ENCODE measurements at regions not wholly inside any gene's neighbourhood (a gene's known extent, or its start where the extent isn't known, plus 50 kb on each side); places are given as distances from the start of the nearest gene placed in this dataset.
"Not testable (repeated sequence)": the region's sequence is repeated elsewhere in the genome, so short reads cannot be mapped to it uniquely, and the experiment has no call there.

- no peak for DNase-seq (ENCODE audit: low read depth)
- H3K4me3 ChIP-seq (ENCODE audit: low read depth, low read length) = no peak overlapping the region
These were observed 51.6 kb upstream of the POMP start for GRCh38 chr13:28607187-28607955.

- DNase-seq (ENCODE audit: low read depth) = no peak
- no peak overlapping the region for H3K4me3 ChIP-seq (ENCODE audit: low read depth, low read length)
These were observed 52.5 kb upstream of the POMP start for GRCh38 chr13:28606466-28606865.

DNA sequence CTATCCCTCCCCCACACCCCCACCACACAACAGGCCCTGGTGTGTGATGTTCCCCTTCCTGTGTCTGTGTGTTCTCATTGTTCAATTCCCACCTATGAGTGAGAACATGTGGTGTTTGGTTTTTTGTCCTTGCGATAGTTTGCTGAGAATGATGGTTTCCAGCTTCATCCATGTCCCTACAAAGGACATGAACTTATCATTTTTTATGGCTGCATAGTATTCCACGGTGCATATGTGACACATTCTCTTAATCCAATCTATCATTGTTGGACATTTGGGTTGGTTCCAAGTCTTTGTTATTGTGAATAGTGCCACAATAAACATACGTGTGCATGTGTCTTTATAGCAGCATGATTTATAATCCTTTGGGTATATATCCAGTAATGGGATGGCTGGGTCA is 53.8 kb upstream of the POMP start:
- not testable (repeated sequence) for H3K4me3 ChIP-seq (ENCODE audit: low read depth, low read length); DNase-seq (ENCODE audit: low read depth)

DNA sequence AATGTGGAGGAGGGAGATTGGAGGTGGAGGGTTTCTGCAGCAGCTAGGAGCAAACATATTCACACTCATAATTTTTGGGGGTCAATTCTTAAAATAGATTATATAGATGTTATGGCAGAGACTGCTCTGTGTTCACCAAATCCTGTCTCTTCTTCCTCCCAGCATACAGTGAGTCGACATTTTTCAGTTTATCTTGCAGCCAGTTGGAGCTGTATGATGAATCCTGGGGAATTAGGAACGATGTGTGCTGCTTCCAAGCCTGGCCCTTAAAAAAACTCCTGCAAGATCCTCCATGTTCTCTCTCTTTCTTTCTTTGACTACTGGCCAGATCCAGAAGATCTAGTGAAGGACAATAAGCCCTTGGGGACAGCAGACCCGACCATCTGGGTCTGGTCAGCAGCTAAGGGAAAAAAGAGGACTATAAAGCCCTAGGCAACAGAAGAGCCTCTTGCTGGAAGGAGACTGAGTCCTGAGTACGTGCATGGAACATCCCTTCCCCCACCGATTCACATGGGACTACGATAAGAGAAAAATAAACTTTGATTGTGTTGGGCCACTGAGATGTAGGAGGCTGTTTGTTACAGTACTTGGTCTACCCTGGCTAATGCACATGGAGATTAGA is 55.8 kb upstream of the POMP start:
- H3K4me3 ChIP-seq (ENCODE audit: low read depth, low read length) = no peak overlapping the region
- no peak for DNase-seq (ENCODE audit: low read depth)

DNA sequence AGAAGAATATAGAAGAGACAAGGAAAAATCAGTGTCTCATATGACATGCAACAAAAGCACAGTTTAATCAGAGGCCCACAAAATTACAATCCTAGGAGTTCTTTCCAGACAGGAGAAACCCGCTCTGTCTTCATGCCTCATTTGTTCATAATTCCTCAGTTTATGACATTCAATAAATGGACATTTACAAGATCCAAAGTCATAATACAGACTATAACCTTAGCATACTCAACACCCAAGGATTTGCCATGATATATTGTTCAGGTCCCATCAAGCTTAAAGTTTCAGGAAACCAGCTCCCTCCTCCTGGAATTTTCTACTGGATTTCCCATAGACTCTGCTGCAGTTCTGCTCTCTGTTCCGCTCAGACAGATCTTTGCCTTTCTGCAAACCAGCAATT is 56.4 kb upstream of the POMP start:
- no peak overlapping the region for H3K4me3 ChIP-seq (ENCODE audit: low read depth, low read length)
- DNase-seq (ENCODE audit: low read depth) = no peak

DNA sequence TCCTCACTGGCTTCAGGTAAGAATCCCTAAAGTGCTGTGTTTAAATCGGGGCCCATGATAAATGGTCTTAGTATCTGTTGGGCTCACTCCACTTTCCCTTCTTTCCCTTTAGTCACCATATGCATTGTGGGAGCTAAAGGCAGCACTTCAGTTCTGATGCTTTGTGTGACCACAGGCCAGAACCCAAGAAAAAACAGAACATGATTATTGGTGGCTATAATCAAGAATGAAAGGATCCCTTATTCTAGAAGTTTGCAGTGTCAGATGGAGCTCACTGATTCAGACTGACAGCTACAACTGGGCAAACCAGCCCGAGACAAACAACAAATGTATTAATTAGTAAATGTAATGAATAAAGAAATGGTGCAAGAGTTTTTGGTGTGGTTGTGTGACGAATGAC is 57.3 kb upstream of the POMP start:
- no peak for DNase-seq (ENCODE audit: low read depth)
- H3K4me3 ChIP-seq (ENCODE audit: low read depth, low read length) = no peak overlapping the region

DNA sequence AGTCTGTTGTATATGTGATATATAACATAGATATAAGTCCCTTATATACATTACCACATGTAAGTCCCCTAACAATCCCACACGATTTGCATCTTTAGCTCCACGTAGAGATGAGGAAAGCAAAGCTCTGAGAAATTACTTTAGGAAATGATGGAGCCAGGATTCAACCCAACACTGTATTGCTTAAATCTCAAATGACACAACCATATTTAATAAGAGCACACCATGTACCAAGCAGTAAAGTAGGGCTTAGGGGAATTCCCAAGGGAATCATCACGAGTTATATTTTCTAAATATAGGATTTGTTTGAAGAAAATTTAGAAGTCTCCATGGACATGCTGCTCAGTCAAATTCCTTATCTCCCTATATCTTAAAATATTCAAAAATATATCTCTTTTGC is 61.3 kb upstream of the POMP start:
- H3K4me3 ChIP-seq (ENCODE audit: low read depth, low read length) = no peak overlapping the region
- peak; percentile 69 for DNase-seq (ENCODE audit: low read depth)

DNA sequence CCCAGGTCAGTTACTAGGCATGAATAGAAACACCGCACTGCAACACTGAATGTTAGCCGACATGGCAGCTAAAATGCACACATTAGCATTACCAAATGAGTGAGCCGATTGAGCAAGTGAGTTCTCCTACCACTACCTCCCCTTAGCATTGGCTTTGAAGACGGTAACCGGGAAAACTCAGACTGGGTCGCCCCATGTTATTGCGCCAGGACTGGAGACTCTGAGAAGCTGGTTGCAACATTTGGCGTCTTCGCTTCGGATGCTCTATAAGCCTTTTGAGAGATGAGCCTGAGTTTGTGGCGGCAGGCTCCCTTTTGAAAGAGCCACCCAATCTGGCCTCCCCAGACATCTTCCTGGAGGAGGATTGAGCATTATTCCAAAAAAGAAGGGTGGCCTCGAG is 68.5 kb upstream of the POMP start:
- DNase-seq (ENCODE audit: low read depth) = no peak
- H3K4me3 ChIP-seq (ENCODE audit: low read depth, low read length) = no peak overlapping the region

DNA sequence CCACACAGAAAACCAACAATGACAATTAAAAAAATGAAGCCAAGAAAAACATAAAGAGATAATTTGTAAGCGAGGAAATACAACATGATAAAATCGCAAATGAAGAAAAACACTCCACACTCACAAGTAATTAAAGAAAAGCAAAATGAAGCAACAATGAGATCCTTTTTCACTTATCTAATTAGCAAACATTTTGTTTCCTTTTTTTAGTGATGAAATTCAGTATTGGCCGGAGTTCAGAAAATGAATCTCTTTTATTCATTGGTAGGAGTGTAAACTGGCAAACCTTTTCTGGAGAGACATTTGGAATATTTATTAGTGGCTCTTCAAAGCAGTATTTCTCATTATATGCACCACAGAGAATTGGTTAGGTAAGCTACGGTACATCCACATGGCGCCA is 70.6 kb upstream of the POMP start:
- no peak overlapping the region for H3K4me3 ChIP-seq (ENCODE audit: low read depth, low read length)
- no peak for DNase-seq (ENCODE audit: low read depth)

DNA sequence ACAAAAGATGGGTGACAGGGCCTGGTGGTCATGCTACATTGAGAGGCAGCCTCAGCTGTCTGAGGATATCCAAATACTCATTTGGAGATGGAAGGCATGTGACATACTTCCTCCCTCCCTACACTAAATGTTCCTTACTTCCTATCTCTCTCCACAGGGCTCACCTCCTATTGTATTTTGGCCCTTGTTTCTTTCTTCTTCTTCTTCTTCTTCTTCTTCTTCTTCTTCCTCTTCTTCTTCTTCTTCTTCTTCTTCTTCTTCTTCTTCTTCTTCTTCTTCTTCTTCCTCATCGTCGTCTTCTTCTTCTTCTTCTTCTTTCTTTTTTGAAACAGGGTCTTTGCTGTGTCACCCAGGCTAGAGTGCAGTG is 71.8 kb upstream of the POMP start:
- H3K4me3 ChIP-seq (ENCODE audit: low read depth, low read length) = no peak overlapping the region
- no peak for DNase-seq (ENCODE audit: low read depth)

GRCh38 chr13:28586439-28587173 is 72.3 kb upstream of the POMP start:
- H3K4me3 ChIP-seq (ENCODE audit: low read depth, low read length) = no peak overlapping the region
- DNase-seq (ENCODE audit: low read depth) = no peak

DNA sequence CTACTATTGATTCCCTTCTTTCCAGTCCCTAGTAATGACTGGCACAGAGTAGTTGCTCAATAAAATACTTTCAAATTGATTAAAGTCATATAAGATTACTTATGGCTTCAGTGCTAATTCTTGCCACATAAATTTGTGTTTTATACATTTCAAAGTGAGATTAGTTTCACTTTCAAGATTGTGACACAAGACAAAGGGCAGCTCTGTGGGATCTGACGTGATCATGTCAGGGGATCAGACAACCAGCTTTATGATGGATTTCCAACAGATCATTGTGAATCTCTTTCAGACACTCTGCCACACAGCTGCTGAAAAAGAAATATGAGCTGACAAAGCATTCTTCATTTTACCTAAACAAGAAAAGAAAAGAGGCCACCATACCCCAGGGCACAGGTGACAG is 73.4 kb upstream of the POMP start:
- DNase-seq (ENCODE audit: low read depth) = no peak
- H3K4me3 ChIP-seq (ENCODE audit: low read depth, low read length) = no peak overlapping the region

- no peak overlapping the region for H3K4me3 ChIP-seq (ENCODE audit: low read depth, low read length)
- DNase-seq (ENCODE audit: low read depth) = peak; percentile 17
These were observed 74.0 kb upstream of the POMP start for GRCh38 chr13:28584873-28585381.

DNA sequence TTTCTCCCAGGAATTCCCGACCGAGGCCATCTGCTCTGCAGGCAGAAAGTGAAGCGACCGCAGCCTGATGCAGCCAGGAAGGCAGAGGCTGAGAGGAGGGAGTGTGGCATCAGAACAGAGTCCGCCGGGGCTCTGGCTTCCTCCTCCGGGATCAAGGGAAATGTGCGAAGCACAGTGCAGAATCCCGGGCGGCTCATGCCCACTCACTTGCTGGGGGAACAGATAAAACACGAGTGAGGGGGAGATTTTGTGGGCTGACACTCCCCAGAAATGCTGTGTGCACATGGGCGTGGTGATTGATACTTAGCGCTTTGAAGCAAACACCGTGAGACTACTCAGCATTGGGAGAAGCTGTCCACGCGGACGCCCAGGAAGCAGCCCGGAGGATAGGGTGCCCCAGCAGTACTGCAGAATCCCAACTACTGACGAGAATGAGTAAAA is 75.3 kb upstream of the POMP start:
- H3K4me3 ChIP-seq (ENCODE audit: low read depth, low read length) = no peak overlapping the region
- no peak for DNase-seq (ENCODE audit: low read depth)

DNA sequence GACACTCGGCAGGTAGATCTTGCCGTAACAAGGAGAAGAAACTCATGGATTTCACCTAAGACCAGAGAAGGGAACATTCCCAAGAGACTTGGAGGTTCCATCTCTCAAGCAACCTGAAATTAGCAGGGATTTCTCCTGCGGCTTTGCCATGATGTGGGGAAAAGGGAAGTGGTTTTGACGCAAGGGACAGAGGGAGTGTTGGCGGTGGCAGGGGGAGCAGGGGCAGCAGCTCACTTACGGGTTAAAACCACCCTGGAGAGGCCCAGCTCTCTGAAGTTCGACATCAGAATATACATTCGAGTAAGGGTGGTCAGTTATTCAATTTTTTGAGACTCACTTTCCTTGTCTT is 76.1 kb upstream of the POMP start:
- no peak overlapping the region for H3K4me3 ChIP-seq (ENCODE audit: low read depth, low read length)
- DNase-seq (ENCODE audit: low read depth) = no peak

GRCh38 chr13:28582225-28582891 is 76.6 kb upstream of the POMP start:
- peak; percentile 21 for DNase-seq (ENCODE audit: low read depth)

DNA sequence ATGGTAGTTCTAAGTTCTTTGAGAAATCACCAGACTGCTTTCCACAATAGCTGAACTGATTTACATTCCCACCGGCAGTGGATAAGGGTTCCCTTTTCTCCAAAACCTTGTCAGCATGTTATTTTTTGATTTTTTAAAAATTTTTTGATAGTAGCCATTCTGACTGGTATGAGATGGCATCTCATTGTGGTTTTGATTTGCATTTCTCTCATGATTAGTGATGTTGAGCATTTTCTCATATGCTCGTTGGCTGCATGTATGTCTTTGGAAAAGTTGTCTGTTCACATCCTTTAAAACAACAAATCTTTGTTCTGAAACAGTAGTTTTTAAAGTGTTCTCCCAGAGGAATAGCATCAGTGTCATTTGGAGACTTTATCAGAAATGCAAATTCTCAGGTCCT is 77.5 kb upstream of the POMP start:
- H3K4me3 ChIP-seq (ENCODE audit: low read depth, low read length) = no peak overlapping the region

More at GRCh38 chr13:28582225-28582891, 76.6 kb upstream of the POMP start:
- no peak overlapping the region for H3K4me3 ChIP-seq (ENCODE audit: low read depth, low read length)

GRCh38 chr13:28579736-28580135 is 79.2 kb upstream of the POMP start:
- H3K4me3 ChIP-seq (ENCODE audit: low read depth, low read length) = no peak overlapping the region
- DNase-seq (ENCODE audit: low read depth) = no peak

More for the DNA sequence above, 77.5 kb upstream of the POMP start:
- DNase-seq (ENCODE audit: low read depth) = no peak

- H3K4me3 ChIP-seq (ENCODE audit: low read depth, low read length) = no peak overlapping the region
- DNase-seq (ENCODE audit: low read depth) = no peak
These were observed 79.6 kb upstream of the POMP start for GRCh38 chr13:28579322-28579721.

DNA sequence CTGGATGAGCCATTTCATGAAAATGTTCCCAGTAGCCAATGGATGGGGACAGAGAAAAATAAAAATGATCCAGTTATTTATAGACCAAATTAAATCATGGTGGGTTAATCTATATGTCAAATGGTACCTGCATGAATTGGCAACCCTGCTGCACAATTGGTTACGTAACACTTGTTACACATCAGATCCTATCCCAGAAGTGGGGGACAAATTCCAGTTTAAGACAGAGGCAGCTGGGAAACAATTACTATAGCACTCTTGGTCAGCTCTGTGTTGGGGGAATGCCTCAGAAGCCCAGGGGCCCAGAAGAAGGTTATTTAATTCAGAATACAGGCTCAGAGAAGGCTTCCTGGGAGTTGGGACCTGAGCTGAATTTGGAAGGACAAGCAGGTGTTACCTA is 81.1 kb upstream of the FLT1 start:
- DNase-seq (ENCODE audit: low read depth) = no peak

More for the DNA sequence above, 81.1 kb upstream of the FLT1 start:
- no peak overlapping the region for H3K4me3 ChIP-seq (ENCODE audit: low read depth, low read length)

All from skeletal muscle cell (primary cell).